Loucy (cell line): ENCODE measurements at regions not wholly inside any gene's neighbourhood (a gene's known extent, or its start where the extent isn't known, plus 50 kb on each side); places are given as distances from the start of the nearest gene placed in this dataset.
A peak's percentile ranks its signal among the peaks of the same experiment; 100 is the strongest.

ENCODE experiments used
- H2AFZ ChIP-seq: fragments of 200-600 bp; sonication (generic); 2 replicates; pipeline ENCODE4 v1.6.0; 2016; ENCODE audit warnings: antibody characterized with exemption, mild to moderate bottlenecking, low read length, moderate library complexity
- H3F3A ChIP-seq: fragments of 200-600 bp; 2 replicates; pipeline ENCODE4 v1.6.0; 2016; ENCODE audit warnings: antibody characterized with exemption, low read depth, mild to moderate bottlenecking
- H3K27me3 ChIP-seq: fragments of 200-600 bp; sonication (generic); 2 replicates; pipeline ENCODE4 v1.6.1; 2014; ENCODE audit warnings: low read length, mild to moderate bottlenecking; ENCODE audit not compliant: insufficient read depth, poor library complexity, severe bottlenecking
- H3K36me3 ChIP-seq: fragments of 200-600 bp; sonication (generic); 2 replicates; pipeline ENCODE4 v1.6.1; 2016; ENCODE audit warnings: low read length; ENCODE audit not compliant: insufficient read depth
- H3K4me1 ChIP-seq: fragments of 200-600 bp; sonication (generic); 2 replicates; pipeline ENCODE4 v1.5.1; 2014; ENCODE audit warnings: low read length, mild to moderate bottlenecking; ENCODE audit not compliant: insufficient read depth, poor library complexity, severe bottlenecking
- H3K4me2 ChIP-seq: fragments of 200-600 bp; sonication (generic); 2 replicates; pipeline ENCODE4 v1.6.0; 2014; ENCODE audit warnings: antibody characterized with exemption, low read length, low read depth, mild to moderate bottlenecking; ENCODE audit not compliant: poor library complexity, severe bottlenecking
- H3K4me3 ChIP-seq: fragments of 200-600 bp; sonication (generic); 2 replicates; pipeline ENCODE4 v1.5.1; 2014; ENCODE audit warnings: low read length, mild to moderate bottlenecking, mixed read lengths; ENCODE audit not compliant: poor library complexity, severe bottlenecking
- H3K79me2 ChIP-seq: fragments of 200-600 bp; sonication (generic); 2 replicates; pipeline ENCODE4 v1.6.1; 2014; ENCODE audit warnings: low read length; ENCODE audit not compliant: insufficient read depth
- H3K9ac ChIP-seq: fragments of 200-600 bp; sonication (generic); 2 replicates; pipeline ENCODE4 v1.6.0; 2014; ENCODE audit warnings: mild to moderate bottlenecking, low read depth, low read length, moderate library complexity; ENCODE audit not compliant: poor library complexity, severe bottlenecking
- H3K9me2 ChIP-seq: fragments of 200-600 bp; sonication (generic); replicated peaks from 2 replicates; pipeline ENCODE4 v1.6.1; 2016; ENCODE audit warnings: low read depth, low read length, mixed read lengths
- H3K9me3 ChIP-seq: fragments of 200-600 bp; sonication (generic); 2 replicates; pipeline ENCODE4 v1.6.1; 2014; ENCODE audit warnings: mild to moderate bottlenecking, antibody characterized with exemption, low read length, low read depth; ENCODE audit not compliant: insufficient read depth
- H4K20me1 ChIP-seq: fragments of 200-600 bp; sonication (generic); 2 replicates; pipeline ENCODE4 v1.6.0; 2014; ENCODE audit warnings: antibody characterized with exemption, low read length, mild to moderate bottlenecking; ENCODE audit not compliant: insufficient read depth, poor library complexity, severe bottlenecking
- EZH2phosphoT487 ChIP-seq: fragments of 200-600 bp; IDR thresholded peaks from 2 replicates; pipeline ENCODE4 v1.6.1; 2018; ENCODE audit warnings: antibody characterized with exemption, mild to moderate bottlenecking, moderate library complexity, borderline replicate concordance
- TF ChIP-seq, protein P1 (sequence below): fragments of 200-600 bp; sonication (generic); conservative IDR thresholded peaks from 2 replicates; pipeline ENCODE4 v1.5.1; 2014; ENCODE audit warnings: mild to moderate bottlenecking, antibody characterized with exemption, low read length

DNA sequence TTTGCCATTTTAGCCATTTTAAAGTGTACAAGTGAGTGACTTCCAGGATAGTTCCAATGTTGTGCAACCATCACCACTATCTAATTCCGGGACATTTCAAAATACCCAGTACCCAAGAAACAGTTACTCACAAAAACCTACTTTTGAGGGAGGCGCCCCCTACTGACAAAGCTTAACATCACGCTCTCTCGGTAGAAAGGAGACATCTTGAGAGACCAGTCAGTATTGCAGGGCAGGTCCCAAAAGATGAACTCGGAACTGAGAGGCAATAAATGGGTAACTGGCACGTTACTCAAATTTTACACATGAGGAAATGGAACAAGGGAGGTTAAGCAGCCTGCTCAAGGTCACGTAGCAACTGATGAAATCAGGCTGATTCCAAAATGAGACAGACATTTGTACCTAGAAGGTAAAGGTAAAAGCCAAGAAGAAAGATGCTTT is 50.0 kb upstream of the POU2AF1 start:
- peaks cover 24% of the 10 kb centered on the region for H3K4me1 ChIP-seq
- H3K9me3 ChIP-seq, result no peaks in the 10 kb centered on the region
- no peak overlapping the region for H3K4me2 ChIP-seq
- no peaks in the 10 kb centered on the region for H3F3A ChIP-seq
- H2AFZ ChIP-seq, result peak overlapping the region; percentile 3; the same call in 1 of the 2 replicates
- H3K4me3 ChIP-seq, result no peak overlapping the region
- no peaks in the 10 kb centered on the region for H4K20me1 ChIP-seq
- H3K27me3 ChIP-seq, result no peaks in the 10 kb centered on the region
- H3K79me2 ChIP-seq, result no peaks in the 10 kb centered on the region
- H3K9ac ChIP-seq, result no peak overlapping the region
- H3K9me2 ChIP-seq, result no peaks in the 10 kb centered on the region
- no peaks in the 10 kb centered on the region for H3K36me3 ChIP-seq
- TF ChIP-seq, protein P1, sequence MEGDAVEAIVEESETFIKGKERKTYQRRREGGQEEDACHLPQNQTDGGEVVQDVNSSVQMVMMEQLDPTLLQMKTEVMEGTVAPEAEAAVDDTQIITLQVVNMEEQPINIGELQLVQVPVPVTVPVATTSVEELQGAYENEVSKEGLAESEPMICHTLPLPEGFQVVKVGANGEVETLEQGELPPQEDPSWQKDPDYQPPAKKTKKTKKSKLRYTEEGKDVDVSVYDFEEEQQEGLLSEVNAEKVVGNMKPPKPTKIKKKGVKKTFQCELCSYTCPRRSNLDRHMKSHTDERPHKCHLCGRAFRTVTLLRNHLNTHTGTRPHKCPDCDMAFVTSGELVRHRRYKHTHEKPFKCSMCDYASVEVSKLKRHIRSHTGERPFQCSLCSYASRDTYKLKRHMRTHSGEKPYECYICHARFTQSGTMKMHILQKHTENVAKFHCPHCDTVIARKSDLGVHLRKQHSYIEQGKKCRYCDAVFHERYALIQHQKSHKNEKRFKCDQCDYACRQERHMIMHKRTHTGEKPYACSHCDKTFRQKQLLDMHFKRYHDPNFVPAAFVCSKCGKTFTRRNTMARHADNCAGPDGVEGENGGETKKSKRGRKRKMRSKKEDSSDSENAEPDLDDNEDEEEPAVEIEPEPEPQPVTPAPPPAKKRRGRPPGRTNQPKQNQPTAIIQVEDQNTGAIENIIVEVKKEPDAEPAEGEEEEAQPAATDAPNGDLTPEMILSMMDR, result peak; percentile 100
- no peak for TF ChIP-seq EZH2phosphoT487
